Uterus (tissue), 3 donors: ENCODE measurements at regions not wholly inside any gene's neighbourhood (a gene's known extent, or its start where the extent isn't known, plus 50 kb on each side); places are given as distances from the start of the nearest gene placed in this dataset.

Experiments
- DNase-seq, 2 donors: peaks; one replicate each; pipeline ENCODE4 v3.0.0-alpha.2; 2019 to 2020
- H3K27ac ChIP-seq, 2 donors: fragments of 200-600 bp; sonication (generic); 1 replicate in 1 of 2; 2 replicates in 1 of 2; pipeline ENCODE4 v1.5.1; 2016 to 2018
- H3K27me3 ChIP-seq, 2 donors: fragments of 200-600 bp; sonication (generic); one replicate each; pipeline ENCODE4 v1.5.1; 2018 to 2019; ENCODE audit warnings: control low read depth in 1 of 2
- H3K36me3 ChIP-seq, 2 donors: fragments of 200-600 bp; sonication (generic); one replicate each; pipeline ENCODE4 v1.5.1; 2019; ENCODE audit warnings: control low read depth in 1 of 2
- H3K4me1 ChIP-seq, 2 donors: fragments of 200-600 bp; sonication (generic); one replicate each; pipeline ENCODE4 v1.5.1; 2018 to 2019; ENCODE audit warnings: control low read depth in 1 of 2
- H3K4me3 ChIP-seq, 2 donors: fragments of 200-600 bp; sonication (generic); 1 replicate in 1 of 2; 2 replicates in 1 of 2; pipeline ENCODE4 v1.5.1; 2018 to 2019; ENCODE audit warnings: mild to moderate bottlenecking in 1 of 2
- H3K9me3 ChIP-seq, 2 donors: fragments of 200-600 bp; sonication (generic); one replicate each; pipeline ENCODE4 v1.5.1; 2019; ENCODE audit warnings: control low read depth in 1 of 2
- POLR2A ChIP-seq, 2 donors: fragments of 450-650 bp; IDR thresholded peaks; one replicate each; pipeline ENCODE4 v1.6.1; 2016; ENCODE audit warnings: antibody characterized with exemption in 2 of 2, mild to moderate bottlenecking in 1 of 2, moderate library complexity in 1 of 2
- intact Hi-C: fragments of 100-400 bp; cut with DNase I; formaldehyde crosslinking; loops from one replicate; pipeline ENCODE4 v1.15.1; 2023; ENCODE audit warnings: low total_unique reads
- TF ChIP-seq, protein P1 (sequence below), 4 experiments: fragments of 200-600 bp in 2 of 4; fragments of 450-650 bp in 2 of 4; sonication (generic) in 2 of 4; IDR thresholded peaks; one replicate each; pipeline ENCODE4 v1.5.1; 2016 to 2019; ENCODE audit warnings: antibody characterized with exemption in 4 of 4, mild to moderate bottlenecking in 2 of 4, moderate library complexity in 1 of 4
- donor health status: DM: yes; HTN: yes; CAD: no.

DNA sequence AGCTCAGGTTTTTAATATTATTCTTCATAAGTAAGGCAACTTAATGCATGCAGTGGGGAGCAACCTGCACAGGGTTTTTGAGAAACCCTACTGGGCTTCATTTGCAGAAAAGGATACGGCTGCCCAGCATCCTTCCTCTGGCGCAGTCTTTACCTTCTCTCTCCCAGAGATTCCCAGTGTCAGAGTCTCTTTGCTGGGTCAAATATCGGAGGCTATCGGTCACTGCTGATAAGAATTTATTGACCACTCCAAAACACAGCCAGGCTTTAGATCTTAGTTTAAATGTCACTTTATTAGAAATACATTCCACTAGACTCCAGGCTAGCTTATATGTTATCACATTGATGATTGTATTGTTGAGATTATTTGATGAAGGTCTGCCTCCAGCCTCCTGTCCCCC is 147.2 kb upstream of the CPSF6 start:
- TF ChIP-seq, protein P1, sequence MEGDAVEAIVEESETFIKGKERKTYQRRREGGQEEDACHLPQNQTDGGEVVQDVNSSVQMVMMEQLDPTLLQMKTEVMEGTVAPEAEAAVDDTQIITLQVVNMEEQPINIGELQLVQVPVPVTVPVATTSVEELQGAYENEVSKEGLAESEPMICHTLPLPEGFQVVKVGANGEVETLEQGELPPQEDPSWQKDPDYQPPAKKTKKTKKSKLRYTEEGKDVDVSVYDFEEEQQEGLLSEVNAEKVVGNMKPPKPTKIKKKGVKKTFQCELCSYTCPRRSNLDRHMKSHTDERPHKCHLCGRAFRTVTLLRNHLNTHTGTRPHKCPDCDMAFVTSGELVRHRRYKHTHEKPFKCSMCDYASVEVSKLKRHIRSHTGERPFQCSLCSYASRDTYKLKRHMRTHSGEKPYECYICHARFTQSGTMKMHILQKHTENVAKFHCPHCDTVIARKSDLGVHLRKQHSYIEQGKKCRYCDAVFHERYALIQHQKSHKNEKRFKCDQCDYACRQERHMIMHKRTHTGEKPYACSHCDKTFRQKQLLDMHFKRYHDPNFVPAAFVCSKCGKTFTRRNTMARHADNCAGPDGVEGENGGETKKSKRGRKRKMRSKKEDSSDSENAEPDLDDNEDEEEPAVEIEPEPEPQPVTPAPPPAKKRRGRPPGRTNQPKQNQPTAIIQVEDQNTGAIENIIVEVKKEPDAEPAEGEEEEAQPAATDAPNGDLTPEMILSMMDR (IDR thresholded peaks at IDR 0.05), result no peak
- TF ChIP-seq POLR2A (IDR thresholded peaks at IDR 0.05), result no peak
- no peak overlapping the region for H3K27ac ChIP-seq
- no peak for DNase-seq
- intact Hi-C loops, result no loop called here
- no peaks in the 10 kb centered on the region for H3K36me3 ChIP-seq
- H3K9me3 ChIP-seq, result no peaks in the 10 kb centered on the region
- no peaks in the 10 kb centered on the region for H3K27me3 ChIP-seq
- no peaks in the 10 kb centered on the region for H3K4me1 ChIP-seq
- no peak overlapping the region for H3K4me3 ChIP-seq

DNA sequence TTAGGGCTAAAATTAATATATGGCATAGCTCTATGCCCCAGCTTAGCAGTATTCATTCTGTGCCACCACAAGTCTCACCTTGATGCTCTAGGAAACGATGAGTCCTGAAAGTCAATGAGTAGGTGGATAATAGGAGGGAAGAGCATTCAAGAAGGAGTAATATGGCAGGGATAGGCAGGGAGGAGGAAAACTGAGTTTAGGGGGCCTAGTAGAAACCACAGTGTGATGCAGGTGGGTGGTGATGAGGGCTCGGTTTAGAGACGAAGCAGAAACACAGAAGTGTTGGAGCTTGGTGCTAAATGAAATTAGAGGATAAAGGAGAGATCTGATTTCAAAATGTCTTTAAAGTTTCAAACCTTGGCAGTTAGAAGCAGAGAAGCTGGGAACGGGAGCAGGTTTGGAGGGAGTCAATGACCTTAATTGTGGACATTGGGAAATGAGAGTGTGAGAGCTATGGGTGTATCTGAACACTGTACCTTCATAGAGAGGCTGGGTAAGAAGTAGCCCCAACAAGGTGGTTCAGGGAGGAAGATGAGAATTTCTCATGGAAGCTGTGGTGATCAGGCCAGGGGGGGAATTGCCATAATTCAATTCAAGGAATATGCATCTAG is 144.7 kb upstream of the CPSF6 start:
- Histone ChIP-seq H3K9me3 (no peaks in the 10 kb centered on the region), H3K27me3 (no peaks in the 10 kb centered on the region), H3K36me3 (no peaks in the 10 kb centered on the region), H3K4me3 (no peak overlapping the region), H3K4me1 (no peaks in the 10 kb centered on the region), H3K27ac (no peak overlapping the region)
- TF ChIP-seq POLR2A (IDR thresholded peaks at IDR 0.05), result no peak
- TF ChIP-seq, protein P1 (IDR thresholded peaks at IDR 0.05), result no peak
- no peak for DNase-seq
- intact Hi-C loops, result no loop called here

DNA sequence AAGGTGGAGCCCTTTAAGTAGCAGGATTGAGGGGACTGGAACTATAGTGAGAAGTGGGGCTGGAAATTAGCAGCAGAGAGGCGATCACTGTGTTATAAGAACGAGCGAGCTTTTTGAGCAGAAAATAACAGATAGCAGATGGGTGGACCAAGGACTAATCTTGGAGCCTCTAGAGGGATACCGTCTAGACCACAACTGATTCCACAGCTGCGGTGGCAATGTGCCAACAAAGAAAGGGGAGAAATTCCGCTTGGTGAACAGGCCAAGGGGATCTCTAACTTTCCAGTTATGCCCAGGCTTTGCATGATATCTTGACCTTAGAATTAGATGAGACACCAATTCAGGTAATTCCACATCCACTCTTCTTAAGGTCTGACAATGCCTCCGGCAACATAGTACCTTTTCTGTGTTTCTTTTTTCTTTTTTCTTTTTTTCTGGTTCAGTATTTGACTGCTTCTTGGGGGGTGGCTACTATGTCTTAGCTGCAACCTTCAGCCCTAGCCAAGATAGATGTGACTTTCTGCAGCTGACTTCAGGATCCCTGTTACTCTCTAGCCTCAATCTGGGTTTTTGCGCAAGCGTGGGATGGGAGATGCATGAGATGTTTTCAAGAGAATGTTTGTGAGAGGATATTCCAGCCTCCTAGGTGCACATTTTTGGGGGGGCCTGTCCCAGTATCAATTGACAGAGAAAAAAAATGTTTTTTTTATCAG is 143.4 kb upstream of the CPSF6 start:
- intact Hi-C loops, result no loop called here
- Histone ChIP-seq H3K9me3 (no peaks in the 10 kb centered on the region), H3K4me3 (no peak overlapping the region), H3K36me3 (no peaks in the 10 kb centered on the region), H3K27ac (no peak overlapping the region), H3K27me3 (no peaks in the 10 kb centered on the region), H3K4me1 (no peaks in the 10 kb centered on the region)
- TF ChIP-seq POLR2A (IDR thresholded peaks at IDR 0.05), result no peak
- TF ChIP-seq, protein P1 (IDR thresholded peaks at IDR 0.05), result no peak
- no peak for DNase-seq

DNA sequence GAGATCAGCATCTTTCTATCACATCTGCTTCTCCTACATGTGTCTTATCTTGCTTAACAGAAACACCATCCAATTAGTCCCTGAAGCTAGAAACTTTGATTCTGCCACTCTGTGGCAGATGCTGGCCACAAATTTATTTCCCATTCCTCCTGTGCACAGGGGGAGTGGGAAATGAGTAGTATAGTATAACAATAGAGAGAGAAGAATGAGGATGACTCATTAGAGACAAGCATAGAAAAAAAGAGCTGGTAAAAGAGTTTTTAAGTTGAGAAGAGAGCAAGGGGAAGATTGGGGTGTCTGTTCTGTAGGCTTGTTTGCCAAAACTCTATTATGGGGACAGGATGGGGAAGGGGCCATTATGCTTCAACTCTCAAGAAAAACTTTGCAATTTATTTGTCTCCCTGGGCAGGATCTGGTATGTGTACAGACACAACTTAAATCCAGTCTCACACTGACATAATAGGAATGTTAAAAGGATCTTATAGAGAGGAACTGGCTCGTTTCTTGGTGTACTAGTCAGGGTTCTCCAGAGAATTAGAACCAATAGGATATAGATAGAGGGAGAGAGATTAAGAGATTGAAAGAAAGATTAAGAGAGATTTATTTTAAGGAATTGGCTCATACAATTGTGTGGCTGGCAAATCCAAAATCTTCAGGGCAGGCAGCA is 142.6 kb upstream of the CPSF6 start:
- Histone ChIP-seq H3K4me1 (no peaks in the 10 kb centered on the region), H3K4me3 (no peak overlapping the region), H3K36me3 (no peaks in the 10 kb centered on the region), H3K27me3 (no peaks in the 10 kb centered on the region), H3K9me3 (no peaks in the 10 kb centered on the region), H3K27ac (no peak overlapping the region)
- intact Hi-C loops, result no loop called here
- DNase-seq, result no peak
- no peak for TF ChIP-seq POLR2A (IDR thresholded peaks at IDR 0.05)
- TF ChIP-seq, protein P1 (IDR thresholded peaks at IDR 0.05), result no peak
